HG02938 (cell line): ENCODE measurements at regions not wholly inside any gene's neighbourhood (a gene's known extent, or its start where the extent isn't known, plus 50 kb on each side); places are given as distances from the start of the nearest gene placed in this dataset.

ENCODE experiments used
- ATAC-seq: cut with Tn5 transposase; IDR thresholded peaks from one replicate; pipeline ENCODE4 v1.9.1; 2021; ENCODE audit warnings: mild to moderate bottlenecking, moderate library complexity; ENCODE audit not compliant: unreplicated experiment

GRCh38 chr16:73152386-73153125 is 104.6 kb upstream of the ZFHX3 start:
- no peak for ATAC-seq

GRCh38 chr16:73151941-73152340 is 104.0 kb upstream of the ZFHX3 start:
- no peak for ATAC-seq

- ATAC-seq, result no peak
Observed at GRCh38 chr16:73151225-73151624, 103.3 kb upstream of the ZFHX3 start.

- ATAC-seq, result no peak
Observed at GRCh38 chr16:73150786-73151185, 102.9 kb upstream of the ZFHX3 start.

- ATAC-seq, result no peak
Observed at GRCh38 chr16:73149334-73149733, 101.4 kb upstream of the ZFHX3 start.

- ATAC-seq, result no peak
Observed at GRCh38 chr16:73147958-73148357, 100.0 kb upstream of the ZFHX3 start.

- ATAC-seq, result no peak
Observed at GRCh38 chr16:73145166-73145880, 97.4 kb upstream of the ZFHX3 start.

- ATAC-seq, result no peak
Observed at GRCh38 chr16:73143576-73144422, 95.9 kb upstream of the ZFHX3 start.

GRCh38 chr16:73143002-73143401 is 95.1 kb upstream of the ZFHX3 start:
- ATAC-seq, result no peak

GRCh38 chr16:73142053-73142854 is 94.3 kb upstream of the ZFHX3 start:
- ATAC-seq, result no peak

GRCh38 chr16:73140929-73141328 is 93.0 kb upstream of the ZFHX3 start:
- no peak for ATAC-seq

GRCh38 chr16:73131156-73131862 is 83.4 kb upstream of the ZFHX3 start:
- no peak for ATAC-seq

GRCh38 chr16:73129455-73129854 is 81.5 kb upstream of the ZFHX3 start:
- ATAC-seq, result no peak

- ATAC-seq, result no peak
Observed at GRCh38 chr16:73126525-73126853, 78.6 kb upstream of the ZFHX3 start.

- ATAC-seq, result no peak
Observed at GRCh38 chr16:73125850-73126524, 78.1 kb upstream of the ZFHX3 start.

GRCh38 chr16:73124665-73125375 is 76.9 kb upstream of the ZFHX3 start:
- ATAC-seq, result no peak

GRCh38 chr16:73124097-73124652 is 76.2 kb upstream of the ZFHX3 start:
- ATAC-seq, result no peak

- ATAC-seq, result no peak
Observed at GRCh38 chr16:73122604-73123391, 74.9 kb upstream of the ZFHX3 start.
